Activated CD8-positive, alpha-beta T cell treated with anti-CD3 and anti-CD28 coated beads for 36 hours (primary cell): ENCODE measurements at regions not wholly inside any gene's neighbourhood (a gene's known extent, or its start where the extent isn't known, plus 50 kb on each side); places are given as distances from the start of the nearest gene placed in this dataset.

Source experiments
- ATAC-seq: fragments of 200-7000 bp; cut with Tn5 transposase; one replicate; pipeline ENCODE4 v1.10.0; 2021; ENCODE audit warnings: mild to moderate bottlenecking, moderate library complexity
- CTCF ChIA-PET: fragments of 350-600 bp; sonication (Branson Sonifier 250); formaldehyde crosslinking; loops from one replicate; lab custom pipeline; 2021; ENCODE audit warnings: antibody characterized with exemption; lab: Charles Lee
- POLR2A ChIA-PET: fragments of 350-600 bp; sonication (Branson Sonifier 250); formaldehyde crosslinking; loops from one replicate; lab custom pipeline; 2021; ENCODE audit warnings: antibody characterized with exemption; lab: Charles Lee
- DNase-seq: peaks from one replicate; pipeline ENCODE4 v3.0.0-alpha.2; 2020
- H3K27ac Mint-ChIP-seq: one replicate; pipeline ENCODE4 v1.8.0; 2021; ENCODE audit warnings: mild to moderate bottlenecking, mixed read lengths
- H3K27me3 Mint-ChIP-seq: one replicate; pipeline ENCODE4 v1.8.0; 2021; ENCODE audit warnings: mixed read lengths
- H3K36me3 Mint-ChIP-seq: one replicate; pipeline ENCODE4 v1.8.0; 2021; ENCODE audit warnings: low read depth, mixed read lengths
- H3K4me1 Mint-ChIP-seq: one replicate; pipeline ENCODE4 v1.8.0; 2021; ENCODE audit warnings: low read depth, mixed read lengths
- H3K4me3 Mint-ChIP-seq: one replicate; pipeline ENCODE4 v1.8.0; 2021; ENCODE audit warnings: mild to moderate bottlenecking, moderate library complexity, mixed read lengths
- H3K9me3 Mint-ChIP-seq: one replicate; pipeline ENCODE4 v1.8.0; 2021; ENCODE audit warnings: mixed read lengths
- CTCF ChIP-seq: fragments of 200-600 bp; IDR thresholded peaks from one replicate; pipeline ENCODE4 v1.8.0; 2022; ENCODE audit warnings: antibody characterized with exemption, mild to moderate bottlenecking
- intact Hi-C: fragments of 100-400 bp; cut with micrococcal nuclease; formaldehyde crosslinking; loops from one replicate; pipeline ENCODE4 v1.10.0; 2022

DNA sequence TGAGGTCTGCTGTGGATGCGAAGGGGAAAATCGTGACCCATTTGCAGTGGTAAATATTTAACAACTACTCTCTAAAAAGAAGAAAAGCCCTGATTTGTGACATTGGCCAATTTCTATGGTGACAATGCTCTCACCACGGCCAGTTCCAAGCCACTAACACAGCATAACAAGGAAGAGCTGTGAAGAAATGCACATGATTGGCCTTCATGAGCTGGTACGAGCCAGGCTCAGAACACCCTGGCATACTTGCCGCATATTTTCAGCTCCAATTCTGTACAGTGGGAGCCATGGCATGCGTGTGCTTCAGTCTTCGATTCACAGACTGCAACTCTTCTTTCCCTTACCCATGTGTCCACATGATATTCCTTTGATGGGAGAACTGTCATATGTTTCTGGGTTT, 363.9 kb upstream of the CDH5 start:
- Mint-ChIP-seq H3K27ac (no peak overlapping the region), H3K9me3 (no peaks in the 10 kb centered on the region), H3K27me3 (no peaks in the 10 kb centered on the region), H3K4me1 (no peaks in the 10 kb centered on the region), H3K4me3 (no peak overlapping the region), H3K36me3 (no peaks in the 10 kb centered on the region)
- ChIA-PET CTCF (no interaction called here), POLR2A (no interaction called here)
- no peak for DNase-seq
- no peak for ATAC-seq
- intact Hi-C loops = no loop called here
- TF ChIP-seq CTCF = no peak

- ATAC-seq (no peak), DNase-seq (no peak)
- Mint-ChIP-seq H3K36me3 (no peaks in the 10 kb centered on the region), H3K4me1 (no peaks in the 10 kb centered on the region), H3K4me3 (no peak overlapping the region), H3K9me3 (no peaks in the 10 kb centered on the region), H3K27me3 (no peaks in the 10 kb centered on the region), H3K27ac (no peak overlapping the region)
- CTCF ChIA-PET = no interaction called here
- POLR2A ChIA-PET = no interaction called here
- no peak for TF ChIP-seq CTCF
- intact Hi-C loops = no loop called here
These were observed 365.1 kb upstream of the CDH5 start for GRCh38 chr16:66001432-66001831.

GRCh38 chr16:65998443-65998842, 368.0 kb upstream of the CDH5 start:
- no peaks in the 10 kb centered on the region for H3K9me3 Mint-ChIP-seq
- intact Hi-C loops = no loop called here
- no peaks in the 10 kb centered on the region for H3K4me1 Mint-ChIP-seq
- no peak for TF ChIP-seq CTCF
- no peak overlapping the region for H3K27ac Mint-ChIP-seq
- no peaks in the 10 kb centered on the region for H3K36me3 Mint-ChIP-seq
- ChIA-PET CTCF (no interaction called here), POLR2A (no interaction called here)
- ATAC-seq (no peak), DNase-seq (no peak)
- H3K27me3 Mint-ChIP-seq = no peaks in the 10 kb centered on the region
- H3K4me3 Mint-ChIP-seq = no peak overlapping the region

DNA sequence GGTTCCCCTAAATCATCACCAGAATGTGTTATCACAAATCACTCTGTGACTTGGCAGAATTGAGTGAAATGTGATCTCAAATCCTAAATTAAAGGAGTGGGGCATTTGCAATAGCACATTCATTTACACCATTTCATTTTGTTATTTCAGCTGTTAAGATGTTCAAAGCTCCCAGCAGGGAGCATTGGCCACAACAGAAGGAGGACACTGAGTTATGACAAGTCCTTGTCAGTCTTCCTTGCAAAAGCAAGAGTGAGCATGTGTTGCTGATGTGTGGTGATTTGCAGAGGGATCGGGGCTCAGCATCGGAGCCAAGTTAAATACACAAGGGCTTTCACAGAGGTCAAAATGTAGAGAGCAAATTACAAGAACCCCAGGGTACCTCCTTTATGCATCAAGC, 372.2 kb upstream of the CDH5 start:
- Mint-ChIP-seq H3K4me1 (no peaks in the 10 kb centered on the region), H3K27ac (no peak overlapping the region), H3K4me3 (no peak overlapping the region), H3K36me3 (no peaks in the 10 kb centered on the region), H3K9me3 (no peaks in the 10 kb centered on the region), H3K27me3 (no peaks in the 10 kb centered on the region)
- intact Hi-C loops = no loop called here
- ChIA-PET POLR2A (no interaction called here), CTCF (no interaction called here)
- TF ChIP-seq CTCF = no peak
- no peak for DNase-seq
- ATAC-seq = no peak

- no peaks in the 10 kb centered on the region for H3K36me3 Mint-ChIP-seq
- no peak for TF ChIP-seq CTCF
- ATAC-seq (no peak), DNase-seq (no peak)
- intact Hi-C loops = no loop called here
- H3K27me3 Mint-ChIP-seq = no peaks in the 10 kb centered on the region
- ChIA-PET POLR2A (no interaction called here), CTCF (no interaction called here)
- no peaks in the 10 kb centered on the region for H3K9me3 Mint-ChIP-seq
- no peak overlapping the region for H3K27ac Mint-ChIP-seq
- no peaks in the 10 kb centered on the region for H3K4me1 Mint-ChIP-seq
- H3K4me3 Mint-ChIP-seq = no peak overlapping the region
These were observed 375.3 kb upstream of the CDH5 start for GRCh38 chr16:65991149-65991701.
